ENCODE measurements at regions not wholly inside any gene's neighbourhood (a gene's known extent, or its start where the extent isn't known, plus 50 kb on each side); places are given as distances from the start of the nearest gene placed in this dataset.

GRCh38 chr5:72733810-72734209 lies 82.7 kb upstream of the TNPO1 start:
- DNase-seq, result no peak
- H3K27me3 ChIP-seq (ENCODE audit: control insufficient read depth in 2 of 2, insufficient read depth in 2 of 2, low read length in 2 of 2), result no peaks in the 10 kb centered on the region
- no peaks in the 10 kb centered on the region for H3K9me3 ChIP-seq (ENCODE audit: control insufficient read depth in 2 of 3, low read length in 3 of 3)
- peaks cover 0 to 9% (median 3%) of the 10 kb centered on the region in 11 donors for H3K9me3 Mint-ChIP-seq
- H3K4me1 Mint-ChIP-seq, result no peaks in the 10 kb centered on the region
- intact Hi-C loops (cut with micrococcal nuclease), result no loop called here
- no peak overlapping the region for H3K4me3 ChIP-seq (ENCODE audit: low read length)
- ATAC-seq, result no peak
- no peaks in the 10 kb centered on the region for H3K36me3 ChIP-seq (ENCODE audit: control insufficient read depth in 2 of 3, insufficient read depth in 3 of 3, low read length in 3 of 3)
- ChIA-PET POLR2A (no interaction called here), CTCF (no interaction called here)
- no peak overlapping the region for H3K27ac ChIP-seq (ENCODE audit: low read depth, low read length)
- no peaks in the 10 kb centered on the region for H3K4me1 ChIP-seq (ENCODE audit: control insufficient read depth in 2 of 2, insufficient read depth in 2 of 2, low read length in 2 of 2)
- peaks cover 0 to 3% (median 0%) of the 10 kb centered on the region in 5 donors for H3K36me3 Mint-ChIP-seq
- H3K27me3 Mint-ChIP-seq, result peaks cover 1 to 22% (median 11%) of the 10 kb centered on the region in 5 donors
- H3K4me3 Mint-ChIP-seq, result no peak overlapping the region
- H3K27ac Mint-ChIP-seq, result no peak overlapping the region

GRCh38 chr5:72723581-72723980 lies 92.9 kb upstream of the TNPO1 start:
- H3K4me1 ChIP-seq (ENCODE audit: control insufficient read depth in 2 of 2, insufficient read depth in 2 of 2, low read length in 2 of 2), result no peaks in the 10 kb centered on the region
- Mint-ChIP-seq H3K4me3 (no peak overlapping the region), H3K36me3 (peaks cover 0 to under 1% (median 0%) of the 10 kb centered on the region in 5 donors), H3K9me3 (peaks cover 0 to 2% (median 0%) of the 10 kb centered on the region in 11 donors), H3K27me3 (peaks cover 0 to 34% (median 23%) of the 10 kb centered on the region in 5 donors), H3K27ac (no peak overlapping the region), H3K4me1 (no peaks in the 10 kb centered on the region)
- intact Hi-C loops (cut with micrococcal nuclease), result no loop called here
- ATAC-seq (no peak), DNase-seq (no peak)
- POLR2A ChIA-PET, result no interaction called here
- no peak overlapping the region for H3K27ac ChIP-seq (ENCODE audit: low read depth, low read length)
- no peak overlapping the region for H3K4me3 ChIP-seq (ENCODE audit: low read length)
- H3K36me3 ChIP-seq (ENCODE audit: control insufficient read depth in 2 of 3, insufficient read depth in 3 of 3, low read length in 3 of 3), result no peaks in the 10 kb centered on the region
- no peaks in the 10 kb centered on the region for H3K27me3 ChIP-seq (ENCODE audit: control insufficient read depth in 2 of 2, insufficient read depth in 2 of 2, low read length in 2 of 2)
- H3K9me3 ChIP-seq (ENCODE audit: control insufficient read depth in 2 of 3, low read length in 3 of 3), result no peaks in the 10 kb centered on the region
- CTCF ChIA-PET, result no interaction called here

GRCh38 chr5:72722792-72723452 lies 93.5 kb upstream of the TNPO1 start:
- ChIA-PET POLR2A (no interaction called here), CTCF (no interaction called here)
- Histone ChIP-seq H3K36me3 (ENCODE audit: control insufficient read depth in 2 of 3, insufficient read depth in 3 of 3, low read length in 3 of 3) (no peaks in the 10 kb centered on the region), H3K27me3 (ENCODE audit: control insufficient read depth in 2 of 2, insufficient read depth in 2 of 2, low read length in 2 of 2) (no peaks in the 10 kb centered on the region), H3K4me1 (ENCODE audit: control insufficient read depth in 2 of 2, insufficient read depth in 2 of 2, low read length in 2 of 2) (no peaks in the 10 kb centered on the region), H3K9me3 (ENCODE audit: control insufficient read depth in 2 of 3, low read length in 3 of 3) (no peaks in the 10 kb centered on the region), H3K4me3 (ENCODE audit: low read length) (no peak overlapping the region), H3K27ac (ENCODE audit: low read depth, low read length) (no peak overlapping the region)
- no peak for DNase-seq
- ATAC-seq, result no peak
- H3K9me3 Mint-ChIP-seq, result peaks cover 0 to 2% (median 0%) of the 10 kb centered on the region in 11 donors
- no peaks in the 10 kb centered on the region for H3K4me1 Mint-ChIP-seq
- peaks cover 0 to 34% (median 23%) of the 10 kb centered on the region in 5 donors for H3K27me3 Mint-ChIP-seq
- no peak overlapping the region for H3K4me3 Mint-ChIP-seq
- no peaks in the 10 kb centered on the region for H3K36me3 Mint-ChIP-seq
- intact Hi-C loops (cut with micrococcal nuclease), result no loop called here
- no peak overlapping the region for H3K27ac Mint-ChIP-seq

- ATAC-seq, result no peak
- H3K36me3 ChIP-seq (ENCODE audit: control insufficient read depth in 2 of 3, insufficient read depth in 3 of 3, low read length in 3 of 3), result no peaks in the 10 kb centered on the region
- no peaks in the 10 kb centered on the region for H3K9me3 ChIP-seq (ENCODE audit: control insufficient read depth in 2 of 3, low read length in 3 of 3)
- DNase-seq, result no peak
- ChIA-PET CTCF (no interaction called here), POLR2A (no interaction called here)
- H3K27me3 ChIP-seq (ENCODE audit: control insufficient read depth in 2 of 2, insufficient read depth in 2 of 2, low read length in 2 of 2), result no peaks in the 10 kb centered on the region
- no peak overlapping the region for H3K4me3 ChIP-seq (ENCODE audit: low read length)
- Mint-ChIP-seq H3K36me3 (no peaks in the 10 kb centered on the region), H3K4me1 (no peaks in the 10 kb centered on the region), H3K27ac (no peak overlapping the region), H3K4me3 (no peak overlapping the region), H3K27me3 (peaks cover under 1 to 30% (median 18%) of the 10 kb centered on the region in 5 donors), H3K9me3 (peaks cover 0 to 2% (median 0%) of the 10 kb centered on the region in 11 donors)
- intact Hi-C loops (cut with micrococcal nuclease), result no loop called here
- no peak overlapping the region for H3K27ac ChIP-seq (ENCODE audit: low read depth, low read length)
- no peaks in the 10 kb centered on the region for H3K4me1 ChIP-seq (ENCODE audit: control insufficient read depth in 2 of 2, insufficient read depth in 2 of 2, low read length in 2 of 2)
Observed at GRCh38 chr5:72721844-72722243, 94.6 kb upstream of the TNPO1 start.

- H3K9me3 Mint-ChIP-seq, result peaks cover 0 to 2% (median 0%) of the 10 kb centered on the region in 11 donors
- no peak overlapping the region for H3K4me3 Mint-ChIP-seq
- Histone ChIP-seq H3K4me3 (ENCODE audit: low read length) (no peak overlapping the region), H3K9me3 (ENCODE audit: control insufficient read depth in 2 of 3, low read length in 3 of 3) (no peaks in the 10 kb centered on the region), H3K27me3 (ENCODE audit: control insufficient read depth in 2 of 2, insufficient read depth in 2 of 2, low read length in 2 of 2) (no peaks in the 10 kb centered on the region), H3K36me3 (ENCODE audit: control insufficient read depth in 2 of 3, insufficient read depth in 3 of 3, low read length in 3 of 3) (no peaks in the 10 kb centered on the region), H3K4me1 (ENCODE audit: control insufficient read depth in 2 of 2, insufficient read depth in 2 of 2, low read length in 2 of 2) (no peaks in the 10 kb centered on the region), H3K27ac (ENCODE audit: low read depth, low read length) (no peak overlapping the region)
- H3K36me3 Mint-ChIP-seq, result no peaks in the 10 kb centered on the region
- POLR2A ChIA-PET, result no interaction called here
- H3K27ac Mint-ChIP-seq, result no peak overlapping the region
- CTCF ChIA-PET, result no interaction called here
- intact Hi-C loops (cut with micrococcal nuclease), result no loop called here
- ATAC-seq, result no peak
- DNase-seq, result no peak
- no peaks in the 10 kb centered on the region for H3K4me1 Mint-ChIP-seq
- peaks cover 4 to 21% (median 13%) of the 10 kb centered on the region in 5 donors for H3K27me3 Mint-ChIP-seq
Observed at GRCh38 chr5:72720205-72720604, 96.3 kb upstream of the TNPO1 start.

- Histone ChIP-seq H3K27ac (ENCODE audit: low read depth, low read length) (no peak overlapping the region), H3K4me1 (ENCODE audit: control insufficient read depth in 2 of 2, insufficient read depth in 2 of 2, low read length in 2 of 2) (no peaks in the 10 kb centered on the region), H3K36me3 (ENCODE audit: control insufficient read depth in 2 of 3, insufficient read depth in 3 of 3, low read length in 3 of 3) (no peaks in the 10 kb centered on the region), H3K4me3 (ENCODE audit: low read length) (no peak overlapping the region), H3K27me3 (ENCODE audit: control insufficient read depth in 2 of 2, insufficient read depth in 2 of 2, low read length in 2 of 2) (no peaks in the 10 kb centered on the region), H3K9me3 (ENCODE audit: control insufficient read depth in 2 of 3, low read length in 3 of 3) (no peaks in the 10 kb centered on the region)
- DNase-seq (no peak), ATAC-seq (no peak)
- H3K27me3 Mint-ChIP-seq, result peaks cover 10 to 25% (median 22%) of the 10 kb centered on the region in 5 donors
- no peak overlapping the region for H3K4me3 Mint-ChIP-seq
- ChIA-PET CTCF (no interaction called here), POLR2A (no interaction called here)
- H3K36me3 Mint-ChIP-seq, result no peaks in the 10 kb centered on the region
- no peaks in the 10 kb centered on the region for H3K9me3 Mint-ChIP-seq
- H3K4me1 Mint-ChIP-seq, result no peaks in the 10 kb centered on the region
- H3K27ac Mint-ChIP-seq, result no peak overlapping the region
- intact Hi-C loops (cut with micrococcal nuclease), result no loop called here
Observed at GRCh38 chr5:72711351-72711750, 105.1 kb upstream of the TNPO1 start.

GRCh38 chr5:72709341-72709740 lies 107.1 kb upstream of the TNPO1 start:
- Histone ChIP-seq H3K4me3 (ENCODE audit: low read length) (no peak overlapping the region), H3K9me3 (ENCODE audit: control insufficient read depth in 2 of 3, low read length in 3 of 3) (no peaks in the 10 kb centered on the region), H3K27me3 (ENCODE audit: control insufficient read depth in 2 of 2, insufficient read depth in 2 of 2, low read length in 2 of 2) (no peaks in the 10 kb centered on the region), H3K4me1 (ENCODE audit: control insufficient read depth in 2 of 2, insufficient read depth in 2 of 2, low read length in 2 of 2) (no peaks in the 10 kb centered on the region), H3K27ac (ENCODE audit: low read depth, low read length) (no peak overlapping the region), H3K36me3 (ENCODE audit: control insufficient read depth in 2 of 3, insufficient read depth in 3 of 3, low read length in 3 of 3) (no peaks in the 10 kb centered on the region)
- ChIA-PET POLR2A (no interaction called here), CTCF (no interaction called here)
- Mint-ChIP-seq H3K27ac (no peak overlapping the region), H3K36me3 (no peaks in the 10 kb centered on the region), H3K4me3 (no peak overlapping the region), H3K27me3 (peaks cover 10 to 29% (median 29%) of the 10 kb centered on the region in 5 donors), H3K9me3 (no peaks in the 10 kb centered on the region), H3K4me1 (no peaks in the 10 kb centered on the region)
- DNase-seq (no peak), ATAC-seq (no peak)
- intact Hi-C loops (cut with micrococcal nuclease), result no loop called here
